Esophagus squamous epithelium (tissue), 5 donors: ENCODE measurements at regions not wholly inside any gene's neighbourhood (a gene's known extent, or its start where the extent isn't known, plus 50 kb on each side); places are given as distances from the start of the nearest gene placed in this dataset.

Source experiments
- DNase-seq: peaks from one replicate; lab custom pipeline; 2025; lab: John Stamatoyannopoulos, UW
- H3K27ac ChIP-seq, 4 donors: fragments of 200-600 bp; sonication (generic); one replicate each; pipeline ENCODE4 v1.5.1; 2016 to 2019; ENCODE audit warnings: mild to moderate bottlenecking in 1 of 4
- H3K27me3 ChIP-seq, 4 donors: fragments of 200-600 bp; sonication (generic); 1 replicate in 3 of 4; 2 replicates in 1 of 4; pipeline versions ENCODE4 v1.5.1 to v1.6.0; 2017 to 2021; ENCODE audit warnings: antibody characterized with exemption in 1 of 4
- H3K36me3 ChIP-seq, 3 donors: fragments of 200-600 bp; sonication (generic); one replicate each; pipeline ENCODE4 v1.5.1; 2016 to 2019
- H3K4me1 ChIP-seq, 3 donors: fragments of 200-600 bp; sonication (generic); one replicate each; pipeline ENCODE4 v1.5.1; 2017 to 2019
- H3K4me3 ChIP-seq, 4 donors: fragments of 200-600 bp; sonication (generic); 1 replicate in 3 of 4; 2 replicates in 1 of 4; pipeline ENCODE4 v1.5.1; 2016 to 2019; ENCODE audit warnings: mild to moderate bottlenecking in 2 of 4, moderate library complexity in 1 of 4
- H3K9me3 ChIP-seq, 3 donors: fragments of 200-600 bp; sonication (generic); one replicate each; pipeline ENCODE4 v1.5.1; 2016 to 2019
- CTCF ChIP-seq, 6 experiments: fragments of 450-650 bp in 4 of 6; fragments of 200-600 bp in 2 of 6; sonication (generic) in 2 of 6; IDR thresholded peaks; one replicate each; pipeline ENCODE4 v1.5.1; 2016 to 2019; ENCODE audit warnings: antibody characterized with exemption in 6 of 6, mild to moderate bottlenecking in 4 of 6, moderate library complexity in 4 of 6
- POLR2A ChIP-seq, 4 donors: fragments of 450-650 bp; IDR thresholded peaks; one replicate each; pipeline ENCODE4 v1.6.1; 2017; ENCODE audit warnings: antibody characterized with exemption in 4 of 4, mild to moderate bottlenecking in 4 of 4, moderate library complexity in 3 of 4
- WGBS, 2 donors: methylation state at CpG; one replicate each; pipeline ENCODE4 v1.1.5; 2018; 5-methylcytosine and 5-hydroxymethylcytosine counted together
- intact Hi-C: fragments of 100-400 bp; cut with DNase I; formaldehyde crosslinking; loops from one replicate; pipeline ENCODE4 v1.15.0; 2022
- donor health status: DM: yes; HTN: yes; CAD: no.

- Histone ChIP-seq H3K9me3 (peaks cover 0 to 9% (median 0%) of the 10 kb centered on the region in 3 donors), H3K4me1 (no peaks in the 10 kb centered on the region), H3K36me3 (no peaks in the 10 kb centered on the region), H3K27me3 (peaks cover 0 to 15% (median 0%) of the 10 kb centered on the region in 4 donors), H3K4me3 (no peak overlapping the region), H3K27ac (no peak overlapping the region)
- no peak for DNase-seq
- 53 to 59% methylated on average over 2 of the region's 2 CpGs for WGBS, 2 donors
- TF ChIP-seq CTCF (IDR thresholded peaks at IDR 0.05) (no peak), POLR2A (IDR thresholded peaks at IDR 0.05) (no peak)
- intact Hi-C loops: no loop called here
Measured at GRCh38 chr2:234643407-234643806, 146.5 kb upstream of the ARL4C start.

DNA sequence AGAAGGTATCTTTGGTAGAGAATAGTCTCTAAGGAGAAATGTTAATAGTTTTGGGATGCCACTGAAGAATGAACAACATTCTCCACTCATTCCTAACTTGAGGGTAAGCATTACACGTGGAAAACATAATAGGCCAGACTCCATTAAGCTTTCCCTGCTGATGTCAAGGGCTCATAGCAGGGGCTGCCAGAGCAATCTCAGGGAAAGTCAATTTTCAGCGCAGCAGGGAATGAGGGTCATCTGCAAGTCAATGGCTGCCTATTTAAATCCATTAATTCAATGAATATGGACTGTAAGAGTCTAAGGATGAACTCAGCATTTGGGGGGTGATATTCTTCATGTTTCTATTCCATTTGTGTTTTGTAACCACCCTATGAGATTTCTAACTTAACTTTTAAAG lies 144.2 kb upstream of the ARL4C start:
- no peaks in the 10 kb centered on the region for H3K4me1 ChIP-seq
- no peak overlapping the region for H3K27ac ChIP-seq
- WGBS, 2 donors: 58 to 73% methylated on average over 2 of the region's 2 CpGs
- no peaks in the 10 kb centered on the region for H3K36me3 ChIP-seq
- no peak overlapping the region for H3K4me3 ChIP-seq
- TF ChIP-seq CTCF (IDR thresholded peaks at IDR 0.05) (no peak), POLR2A (IDR thresholded peaks at IDR 0.05) (no peak)
- peaks cover 0 to 15% (median 0%) of the 10 kb centered on the region in 4 donors for H3K27me3 ChIP-seq
- peaks cover 0 to 9% (median 0%) of the 10 kb centered on the region in 3 donors for H3K9me3 ChIP-seq
- DNase-seq: no peak
- intact Hi-C loops: no loop called here

DNA sequence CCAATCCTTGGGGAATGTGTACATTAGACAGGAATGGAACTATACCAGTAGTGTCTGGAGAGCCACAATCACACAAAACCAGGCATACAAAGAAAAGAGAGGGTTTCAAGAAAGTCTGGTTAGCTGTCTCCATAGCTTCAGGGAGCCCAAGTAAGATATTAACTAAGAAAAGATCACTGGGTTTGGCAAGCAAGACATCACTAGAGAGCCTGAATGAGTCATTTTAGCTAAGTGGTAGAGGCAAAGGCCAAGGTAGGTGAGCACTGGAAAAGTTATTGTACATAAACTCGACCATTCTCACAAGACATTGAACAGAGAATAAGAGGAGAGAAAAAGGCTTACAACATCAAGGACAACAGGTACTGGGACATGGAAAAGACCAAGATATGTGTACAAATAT lies 143.8 kb upstream of the ARL4C start:
- WGBS, 2 donors: 53 to 75% methylated on average over 1 of the region's 1 CpG
- intact Hi-C loops: no loop called here
- no peak overlapping the region for H3K4me3 ChIP-seq
- no peaks in the 10 kb centered on the region for H3K36me3 ChIP-seq
- no peak overlapping the region for H3K27ac ChIP-seq
- H3K9me3 ChIP-seq: peaks cover 0 to 9% (median 0%) of the 10 kb centered on the region in 3 donors
- DNase-seq: no peak
- no peaks in the 10 kb centered on the region for H3K4me1 ChIP-seq
- peaks cover 0 to 15% (median 0%) of the 10 kb centered on the region in 4 donors for H3K27me3 ChIP-seq
- TF ChIP-seq CTCF (IDR thresholded peaks at IDR 0.05): no peak
- no peak for TF ChIP-seq POLR2A (IDR thresholded peaks at IDR 0.05)

GRCh38 chr2:234638966-234639365 lies 142.1 kb upstream of the ARL4C start:
- no peak for DNase-seq
- H3K36me3 ChIP-seq: no peaks in the 10 kb centered on the region
- peaks cover 0 to 21% (median 0%) of the 10 kb centered on the region in 4 donors for H3K27me3 ChIP-seq
- TF ChIP-seq CTCF (IDR thresholded peaks at IDR 0.05) (no peak), POLR2A (IDR thresholded peaks at IDR 0.05) (no peak)
- H3K9me3 ChIP-seq: peaks cover 0 to 6% (median 0%) of the 10 kb centered on the region in 3 donors
- H3K4me1 ChIP-seq: no peaks in the 10 kb centered on the region
- intact Hi-C loops: no loop called here
- 90 to 100% methylated on average over 1 of the region's 1 CpG for whole genome bisulfite sequencing, 2 donors
- no peak overlapping the region for H3K27ac ChIP-seq
- H3K4me3 ChIP-seq: no peak overlapping the region

GRCh38 chr2:234635284-234635683 lies 138.4 kb upstream of the ARL4C start:
- 82 to 83% methylated on average over 1 of the region's 1 CpG for WGBS, 2 donors
- Histone ChIP-seq H3K9me3 (no peaks in the 10 kb centered on the region), H3K36me3 (no peaks in the 10 kb centered on the region), H3K27ac (no peak overlapping the region), H3K27me3 (peaks cover 0 to 41% (median 0%) of the 10 kb centered on the region in 4 donors), H3K4me3 (no peak overlapping the region), H3K4me1 (peaks cover 0 to 9% (median 0%) of the 10 kb centered on the region in 3 donors)
- DNase-seq: no peak
- TF ChIP-seq CTCF (IDR thresholded peaks at IDR 0.05): no peak
- TF ChIP-seq POLR2A (IDR thresholded peaks at IDR 0.05): no peak
- intact Hi-C loops: no loop called here
